ENCODE measurements at regions not wholly inside any gene's neighbourhood (a gene's known extent, or its start where the extent isn't known, plus 50 kb on each side); places are given as distances from the start of the nearest gene placed in this dataset.

DNA sequence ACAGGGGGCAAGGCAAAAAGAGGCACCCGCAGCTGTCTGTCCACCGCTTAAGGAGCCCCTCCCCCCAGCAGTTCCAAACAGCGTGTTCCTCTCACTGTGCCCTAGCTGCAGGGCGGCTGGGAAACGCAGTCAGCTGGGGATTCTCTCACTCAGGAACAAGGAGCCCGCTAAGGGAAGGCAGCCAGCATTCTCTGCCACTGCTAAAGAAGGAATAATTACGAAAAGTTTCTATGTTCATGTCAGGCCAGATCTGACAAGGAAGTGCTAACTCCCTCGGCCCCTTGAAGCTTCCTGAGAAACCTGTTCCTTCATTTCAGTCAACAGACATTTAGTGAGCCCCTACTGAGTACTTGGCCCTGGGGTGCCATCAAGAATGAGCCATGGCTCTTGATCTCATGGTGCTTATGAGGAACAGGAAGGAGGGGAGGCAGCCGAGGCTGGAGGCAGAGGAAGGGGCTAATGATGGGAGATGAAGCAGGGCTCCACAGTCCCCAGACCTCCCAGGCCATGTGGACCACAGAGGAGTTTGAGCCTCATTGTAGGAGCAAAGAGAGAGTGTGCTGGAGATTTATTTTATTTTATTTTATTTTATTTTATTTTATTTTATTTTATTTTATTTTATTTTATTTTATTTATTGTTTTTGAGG is 101.7 kb upstream of the PMEPA1 start:
- no peak overlapping the region for H3K27ac ChIP-seq
- no peak for TF ChIP-seq ZFX (IDR thresholded peaks at IDR 0.05)
- TF ChIP-seq, protein P1, sequence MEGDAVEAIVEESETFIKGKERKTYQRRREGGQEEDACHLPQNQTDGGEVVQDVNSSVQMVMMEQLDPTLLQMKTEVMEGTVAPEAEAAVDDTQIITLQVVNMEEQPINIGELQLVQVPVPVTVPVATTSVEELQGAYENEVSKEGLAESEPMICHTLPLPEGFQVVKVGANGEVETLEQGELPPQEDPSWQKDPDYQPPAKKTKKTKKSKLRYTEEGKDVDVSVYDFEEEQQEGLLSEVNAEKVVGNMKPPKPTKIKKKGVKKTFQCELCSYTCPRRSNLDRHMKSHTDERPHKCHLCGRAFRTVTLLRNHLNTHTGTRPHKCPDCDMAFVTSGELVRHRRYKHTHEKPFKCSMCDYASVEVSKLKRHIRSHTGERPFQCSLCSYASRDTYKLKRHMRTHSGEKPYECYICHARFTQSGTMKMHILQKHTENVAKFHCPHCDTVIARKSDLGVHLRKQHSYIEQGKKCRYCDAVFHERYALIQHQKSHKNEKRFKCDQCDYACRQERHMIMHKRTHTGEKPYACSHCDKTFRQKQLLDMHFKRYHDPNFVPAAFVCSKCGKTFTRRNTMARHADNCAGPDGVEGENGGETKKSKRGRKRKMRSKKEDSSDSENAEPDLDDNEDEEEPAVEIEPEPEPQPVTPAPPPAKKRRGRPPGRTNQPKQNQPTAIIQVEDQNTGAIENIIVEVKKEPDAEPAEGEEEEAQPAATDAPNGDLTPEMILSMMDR (conservative IDR thresholded peaks at IDR 0.05), result no peak

DNA sequence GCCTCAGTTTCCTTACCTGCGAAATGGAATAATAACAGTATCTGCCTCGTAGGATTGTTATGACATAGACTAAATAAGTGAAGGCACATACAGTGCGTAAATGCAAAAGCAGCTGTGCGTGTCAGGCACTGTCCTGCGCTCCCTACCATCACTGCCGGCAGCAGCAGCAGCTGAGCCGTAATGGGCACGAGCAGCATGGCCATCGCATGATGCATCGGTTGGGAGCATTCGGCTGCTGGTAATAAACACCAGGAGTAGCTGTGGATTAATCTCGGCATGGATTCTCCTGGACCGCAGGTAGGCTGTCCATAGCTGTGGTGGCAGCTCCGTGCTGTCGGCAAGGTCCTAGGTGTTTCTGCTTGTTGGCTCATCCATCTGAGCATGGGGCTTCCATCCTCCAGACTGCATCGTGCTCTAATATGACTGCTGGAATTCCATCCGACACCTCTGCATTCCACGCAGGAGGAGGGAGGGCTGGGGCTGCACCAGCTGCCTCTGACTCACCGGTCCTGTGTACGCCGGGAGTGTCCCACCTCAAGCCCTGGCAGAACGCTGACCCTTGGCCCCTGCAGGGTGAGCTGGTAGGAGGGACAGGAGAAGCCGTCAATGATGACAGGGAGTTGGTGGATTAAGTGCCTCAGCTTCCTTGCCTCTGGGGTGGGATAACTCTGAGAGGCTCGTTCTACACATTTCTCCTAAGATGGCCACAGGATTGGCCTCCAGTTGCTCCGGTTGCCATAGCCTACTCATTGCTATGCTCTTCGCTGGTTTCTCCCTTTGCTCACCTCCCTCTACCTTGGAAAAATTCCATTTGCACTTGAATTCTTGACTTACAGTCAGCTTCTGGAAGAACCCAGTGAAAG is 100.9 kb upstream of the PMEPA1 start:
- H3K27ac ChIP-seq, result no peak overlapping the region
- TF ChIP-seq, protein P1 (conservative IDR thresholded peaks at IDR 0.05), result no peak
- TF ChIP-seq ZFX (IDR thresholded peaks at IDR 0.05), result no peak

DNA sequence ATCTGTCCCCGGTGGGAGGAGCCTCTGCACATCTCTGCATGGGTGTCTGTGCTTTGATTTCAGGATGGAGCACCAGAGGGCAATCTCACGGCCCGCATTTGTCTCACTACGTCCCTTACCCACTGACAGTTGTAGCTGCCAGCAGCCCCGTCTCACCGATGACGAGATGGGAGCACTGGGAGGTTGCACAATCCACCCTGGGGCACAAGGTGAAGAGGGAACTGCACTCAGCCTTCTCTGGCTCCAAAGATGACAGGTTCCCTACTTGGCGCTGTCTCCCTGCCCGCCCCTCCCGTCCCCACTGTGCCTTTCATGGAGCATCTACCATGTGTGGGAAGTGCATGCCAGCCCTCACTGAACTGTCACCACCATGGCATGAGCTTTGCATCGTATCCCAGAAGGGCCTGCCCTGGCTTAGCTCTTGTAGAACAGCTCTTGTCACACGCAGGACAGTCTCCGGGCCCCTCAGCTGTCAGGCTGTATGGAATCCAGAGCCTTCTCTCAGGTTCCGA is 99.9 kb upstream of the PMEPA1 start:
- TF ChIP-seq, protein P1 (conservative IDR thresholded peaks at IDR 0.05), result no peak
- no peak overlapping the region for H3K27ac ChIP-seq

DNA sequence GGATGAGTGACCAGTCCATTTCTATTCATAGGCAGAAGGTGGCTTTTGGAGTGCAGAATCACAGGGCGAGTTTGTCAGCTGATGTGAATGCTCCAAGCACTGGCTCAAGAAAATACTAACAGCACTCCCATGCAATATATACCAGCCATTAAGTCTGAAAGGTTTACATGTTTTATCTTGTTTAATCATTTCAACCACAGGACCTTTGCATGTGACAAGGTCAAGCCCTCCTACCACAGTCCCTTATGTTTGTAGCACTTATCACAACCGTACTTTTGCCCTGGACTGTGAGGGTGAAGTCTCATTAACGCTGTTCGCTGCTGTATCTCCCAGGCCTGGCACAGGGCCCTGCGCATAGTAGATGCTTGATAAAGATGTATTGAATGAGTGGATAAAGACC is 99.3 kb upstream of the PMEPA1 start:
- TF ChIP-seq, protein P1 (conservative IDR thresholded peaks at IDR 0.05), result no peak
- TF ChIP-seq ZFX (IDR thresholded peaks at IDR 0.05), result no peak
- no peak overlapping the region for H3K27ac ChIP-seq

DNA sequence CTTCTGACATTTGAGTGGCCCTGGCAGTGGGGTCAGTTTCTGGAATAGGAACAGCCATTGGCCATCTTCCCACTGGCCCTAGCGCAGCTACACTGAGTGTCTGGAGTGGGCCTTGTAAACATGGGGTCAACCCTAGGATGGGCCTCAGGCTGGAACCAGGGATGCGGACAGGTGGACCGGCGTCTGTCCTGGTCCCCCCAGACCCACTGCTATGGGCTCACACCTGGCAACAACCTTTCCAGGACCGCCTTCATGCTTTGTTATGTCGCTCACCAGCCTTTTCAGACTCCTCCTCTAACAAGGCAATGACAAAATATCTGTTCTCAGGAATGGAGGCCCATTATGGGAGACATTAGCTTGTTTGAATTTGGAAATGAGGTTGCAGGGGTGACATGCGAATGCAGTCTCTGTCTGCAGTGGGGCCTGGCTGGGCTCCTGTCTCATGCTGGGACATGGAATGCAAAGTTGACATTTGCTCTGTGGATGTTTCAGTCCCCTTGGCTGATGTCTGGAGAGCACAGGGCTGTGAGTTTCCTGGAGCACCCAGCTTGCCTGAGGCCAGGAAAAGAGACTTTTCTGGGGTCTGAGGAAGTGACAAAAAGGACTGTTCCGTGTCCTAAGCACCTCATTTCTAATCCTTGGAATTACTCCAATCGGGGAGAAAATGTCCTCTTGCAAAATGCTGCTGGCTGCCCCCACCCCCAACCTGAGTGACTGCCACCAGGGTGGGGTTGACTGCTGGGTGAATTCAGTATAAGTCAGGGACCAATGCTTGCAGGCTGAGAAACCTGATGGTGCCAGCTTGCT is 98.7 kb upstream of the PMEPA1 start:
- TF ChIP-seq ZFX (IDR thresholded peaks at IDR 0.05), result no peak
- TF ChIP-seq, protein P1 (conservative IDR thresholded peaks at IDR 0.05), result no peak

DNA sequence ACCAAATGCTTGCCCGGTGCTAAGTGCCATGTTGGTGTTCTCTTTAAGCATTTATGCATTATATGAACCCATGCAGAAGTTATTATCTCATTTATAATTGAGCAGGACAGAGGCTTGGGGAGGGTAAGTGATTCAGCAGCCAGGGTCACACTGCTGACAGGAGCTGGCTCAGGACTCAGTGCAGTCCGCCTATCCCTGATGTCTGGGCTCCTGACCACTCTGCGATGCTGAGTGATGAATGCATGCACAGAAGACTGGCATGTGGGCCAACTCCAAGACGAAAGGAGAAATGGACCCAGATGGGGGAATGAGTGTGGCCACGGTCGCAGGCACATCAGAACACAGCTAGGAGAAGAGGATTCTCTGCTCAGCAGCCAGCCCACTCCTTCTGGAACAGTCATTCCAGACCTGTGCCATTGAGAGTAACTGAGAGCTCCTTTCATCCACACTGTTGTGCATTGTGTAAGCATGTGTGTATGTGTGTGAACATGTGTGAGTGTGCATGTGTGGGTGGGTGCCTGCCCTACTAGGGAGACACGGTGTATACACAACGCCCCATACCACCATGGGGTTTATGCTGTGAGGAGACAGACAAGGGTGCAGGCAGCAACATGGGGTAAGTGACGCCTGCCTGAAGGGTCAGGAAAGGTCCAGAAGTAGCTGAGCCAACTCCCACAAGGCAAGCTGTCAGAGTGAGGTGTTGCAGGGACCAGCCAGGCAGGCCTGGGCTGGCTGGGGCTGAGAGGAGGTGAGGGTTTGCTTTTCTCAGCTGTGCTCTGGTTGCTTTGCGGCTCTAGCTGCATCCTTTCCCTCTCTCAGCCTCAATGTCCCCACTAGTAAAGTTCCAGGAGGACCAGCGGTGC is 97.8 kb upstream of the PMEPA1 start:
- TF ChIP-seq, protein P1 (conservative IDR thresholded peaks at IDR 0.05), result no peak
- TF ChIP-seq ZFX (IDR thresholded peaks at IDR 0.05), result no peak
- H3K27ac ChIP-seq, result no peak overlapping the region

More for the DNA sequence above, 98.7 kb upstream of the PMEPA1 start:
- H3K27ac ChIP-seq, result no peak overlapping the region
